Left lung (tissue), 4 donors: ENCODE measurements at regions not wholly inside any gene's neighbourhood (a gene's known extent, or its start where the extent isn't known, plus 50 kb on each side); places are given as distances from the start of the nearest gene placed in this dataset.

Experiments used
- ATAC-seq: fragments of 200-7000 bp; cut with Tn5 transposase; one replicate; pipeline ENCODE4 v1.9.1; 2020; ENCODE audit warnings: moderate library complexity
- DNase-seq, 4 donors: peaks; one replicate each; pipeline ENCODE4 v3.0.0-alpha.2; 2013 to 2020
- H3K27ac ChIP-seq, 2 donors: fragments of 200-600 bp; sonication (generic) in 1 of 2; one replicate each; pipeline versions ENCODE4 v1.5.0 to v1.8.0; 2020 to 2021
- H3K27me3 ChIP-seq, 2 donors: fragments of 200-600 bp; sonication (generic) in 1 of 2; one replicate each; pipeline versions ENCODE4 v1.5.0 to v1.8.0; 2020 to 2021
- H3K36me3 ChIP-seq, 2 donors: fragments of 200-600 bp; sonication (generic) in 1 of 2; one replicate each; pipeline versions ENCODE4 v1.5.0 to v1.8.0; 2020 to 2021
- H3K4me1 ChIP-seq, 2 donors: fragments of 200-600 bp; one replicate each; pipeline ENCODE4 v1.8.0; 2021
- H3K4me3 ChIP-seq, 2 donors: fragments of 200-600 bp; sonication (generic) in 1 of 2; one replicate each; pipeline versions ENCODE4 v1.5.0 to v1.8.0; 2020 to 2021; ENCODE audit warnings: mild to moderate bottlenecking in 1 of 2
- H3K9me3 ChIP-seq, 2 donors: fragments of 200-600 bp; sonication (generic) in 1 of 2; one replicate each; pipeline versions ENCODE4 v1.5.0 to v1.8.0; 2020 to 2021
- intact Hi-C, 2 donors: fragments of 100-400 bp; cut with DNase I; formaldehyde crosslinking; loops; one replicate each; pipeline versions ENCODE4 v1.11.2 to v1.14.2; 2022
- TF ChIP-seq, protein P1 (sequence below), 2 donors: fragments of 200-600 bp; sonication (generic) in 1 of 2; IDR thresholded peaks; one replicate each; pipeline versions ENCODE4 v1.5.0 to v1.8.0; 2021; ENCODE audit warnings: antibody characterized with exemption in 2 of 2
- donor health status: DM: no; HTN: yes; CAD: no.
- donor health status: DM: no; HTN: no; CAD: no.

DNA sequence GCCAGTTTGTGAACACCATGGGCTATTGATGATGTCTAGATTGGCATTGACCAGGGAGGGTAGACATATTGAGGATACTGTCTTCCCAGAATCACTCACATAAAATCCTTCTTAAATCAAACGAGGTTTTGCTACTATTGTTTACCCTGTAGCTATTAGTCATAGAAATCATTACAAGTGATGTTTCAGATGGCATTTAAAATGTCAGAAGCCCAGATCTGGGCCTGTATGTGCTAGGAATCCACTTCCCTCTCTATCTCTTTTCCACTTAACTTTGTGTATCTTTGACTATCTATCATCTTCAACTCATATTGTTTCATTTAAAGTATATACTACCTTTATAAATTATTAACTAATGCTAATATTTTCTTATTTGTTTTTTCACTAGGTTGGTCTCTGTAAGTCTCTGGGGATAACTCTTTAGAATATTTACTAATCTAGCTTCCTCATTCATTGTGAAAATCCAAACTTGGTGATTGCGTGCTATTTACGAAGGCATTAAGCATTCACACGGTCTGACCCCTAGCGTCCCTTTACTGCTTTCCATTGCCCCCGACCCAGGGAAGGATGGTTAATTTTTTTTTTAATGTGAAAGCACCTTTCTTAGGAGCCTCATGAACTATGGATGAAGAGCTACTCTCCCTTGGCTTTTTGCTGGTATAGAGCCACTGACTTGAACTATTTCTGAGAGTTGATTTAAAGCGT is 281.8 kb downstream of the GPATCH2 start:
- Histone ChIP-seq H3K36me3 (no peaks in the 10 kb centered on the region), H3K27me3 (no peaks in the 10 kb centered on the region), H3K9me3 (no peaks in the 10 kb centered on the region), H3K4me3 (no peak overlapping the region), H3K27ac (no peak overlapping the region), H3K4me1 (no peaks in the 10 kb centered on the region)
- DNase-seq (no peak), ATAC-seq (no peak)
- TF ChIP-seq, protein P1, sequence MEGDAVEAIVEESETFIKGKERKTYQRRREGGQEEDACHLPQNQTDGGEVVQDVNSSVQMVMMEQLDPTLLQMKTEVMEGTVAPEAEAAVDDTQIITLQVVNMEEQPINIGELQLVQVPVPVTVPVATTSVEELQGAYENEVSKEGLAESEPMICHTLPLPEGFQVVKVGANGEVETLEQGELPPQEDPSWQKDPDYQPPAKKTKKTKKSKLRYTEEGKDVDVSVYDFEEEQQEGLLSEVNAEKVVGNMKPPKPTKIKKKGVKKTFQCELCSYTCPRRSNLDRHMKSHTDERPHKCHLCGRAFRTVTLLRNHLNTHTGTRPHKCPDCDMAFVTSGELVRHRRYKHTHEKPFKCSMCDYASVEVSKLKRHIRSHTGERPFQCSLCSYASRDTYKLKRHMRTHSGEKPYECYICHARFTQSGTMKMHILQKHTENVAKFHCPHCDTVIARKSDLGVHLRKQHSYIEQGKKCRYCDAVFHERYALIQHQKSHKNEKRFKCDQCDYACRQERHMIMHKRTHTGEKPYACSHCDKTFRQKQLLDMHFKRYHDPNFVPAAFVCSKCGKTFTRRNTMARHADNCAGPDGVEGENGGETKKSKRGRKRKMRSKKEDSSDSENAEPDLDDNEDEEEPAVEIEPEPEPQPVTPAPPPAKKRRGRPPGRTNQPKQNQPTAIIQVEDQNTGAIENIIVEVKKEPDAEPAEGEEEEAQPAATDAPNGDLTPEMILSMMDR (IDR thresholded peaks at IDR 0.05) = no peak
- intact Hi-C loops = no loop called here

DNA sequence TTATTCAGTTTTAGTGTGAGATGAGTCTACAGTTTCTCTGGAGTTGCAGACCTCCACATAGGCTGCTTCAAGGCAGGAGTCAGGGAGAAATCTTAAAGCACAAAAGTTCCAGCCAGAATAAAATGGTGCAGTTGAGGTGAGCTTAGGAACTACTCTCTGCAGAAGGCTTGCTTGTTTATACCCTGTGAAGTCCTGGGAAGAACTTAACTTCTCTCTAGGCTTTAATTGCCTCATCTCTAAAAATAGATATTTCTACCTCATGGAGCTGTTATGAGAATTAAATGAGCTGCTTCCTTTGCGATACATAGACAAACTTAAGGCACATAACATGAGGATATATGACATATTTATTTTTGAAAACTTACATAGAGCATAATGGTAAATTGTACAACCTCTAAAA is 286.2 kb downstream of the GPATCH2 start:
- Histone ChIP-seq H3K36me3 (no peaks in the 10 kb centered on the region), H3K27me3 (no peaks in the 10 kb centered on the region), H3K9me3 (no peaks in the 10 kb centered on the region), H3K27ac (no peak overlapping the region), H3K4me1 (no peaks in the 10 kb centered on the region), H3K4me3 (no peak overlapping the region)
- TF ChIP-seq, protein P1 (IDR thresholded peaks at IDR 0.05) = no peak
- DNase-seq (no peak), ATAC-seq (no peak)
- intact Hi-C loops = no loop called here

DNA sequence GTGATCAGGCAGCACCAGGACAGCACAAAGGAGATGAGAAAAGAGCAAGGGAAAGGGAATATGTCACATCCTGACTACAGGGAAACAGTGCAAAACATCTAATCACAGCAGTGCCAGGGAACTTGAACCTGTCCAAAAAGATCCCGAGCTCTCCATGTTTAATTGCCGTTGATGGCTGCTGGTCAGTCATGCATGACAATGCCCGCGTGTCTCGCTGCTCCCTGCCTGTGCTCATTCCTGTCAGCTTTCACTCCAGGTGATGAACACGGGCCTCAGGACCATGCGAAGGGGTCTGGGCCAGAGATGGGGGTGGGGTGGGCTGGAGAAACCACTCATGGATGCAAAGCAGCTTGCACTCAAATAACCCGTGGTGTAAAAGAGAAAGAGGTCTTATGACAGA is 287.0 kb downstream of the GPATCH2 start:
- Histone ChIP-seq H3K27me3 (no peaks in the 10 kb centered on the region), H3K9me3 (no peaks in the 10 kb centered on the region), H3K4me1 (no peaks in the 10 kb centered on the region), H3K4me3 (no peak overlapping the region), H3K36me3 (no peaks in the 10 kb centered on the region), H3K27ac (no peak overlapping the region)
- ATAC-seq (no peak), DNase-seq (no peak)
- intact Hi-C loops = no loop called here
- TF ChIP-seq, protein P1 (IDR thresholded peaks at IDR 0.05) = no peak

DNA sequence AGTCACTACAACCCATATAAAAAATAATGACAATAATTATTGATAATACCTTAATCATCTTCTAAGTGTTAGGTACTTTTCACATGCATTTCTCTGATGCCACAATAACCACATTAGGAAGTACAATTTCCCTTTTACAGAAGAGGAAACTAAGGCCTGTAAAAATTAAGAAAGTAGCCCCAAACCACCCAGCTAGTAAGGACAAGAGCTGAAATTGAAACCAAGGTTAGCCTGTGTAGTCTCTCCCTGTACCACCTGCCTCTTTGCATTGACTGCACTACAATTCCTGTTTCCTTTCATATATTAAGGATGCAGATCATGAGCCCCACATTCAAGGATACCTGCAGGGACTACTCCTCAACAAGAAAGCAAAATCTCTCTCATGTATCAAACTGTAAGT is 288.8 kb downstream of the GPATCH2 start:
- no peaks in the 10 kb centered on the region for H3K27me3 ChIP-seq
- ATAC-seq (no peak), DNase-seq (no peak)
- intact Hi-C loops = no loop called here
- no peaks in the 10 kb centered on the region for H3K36me3 ChIP-seq
- TF ChIP-seq, protein P1 (IDR thresholded peaks at IDR 0.05) = no peak
- H3K4me3 ChIP-seq = no peak overlapping the region
- H3K27ac ChIP-seq = no peak overlapping the region
- H3K4me1 ChIP-seq = no peaks in the 10 kb centered on the region
- no peaks in the 10 kb centered on the region for H3K9me3 ChIP-seq

DNA sequence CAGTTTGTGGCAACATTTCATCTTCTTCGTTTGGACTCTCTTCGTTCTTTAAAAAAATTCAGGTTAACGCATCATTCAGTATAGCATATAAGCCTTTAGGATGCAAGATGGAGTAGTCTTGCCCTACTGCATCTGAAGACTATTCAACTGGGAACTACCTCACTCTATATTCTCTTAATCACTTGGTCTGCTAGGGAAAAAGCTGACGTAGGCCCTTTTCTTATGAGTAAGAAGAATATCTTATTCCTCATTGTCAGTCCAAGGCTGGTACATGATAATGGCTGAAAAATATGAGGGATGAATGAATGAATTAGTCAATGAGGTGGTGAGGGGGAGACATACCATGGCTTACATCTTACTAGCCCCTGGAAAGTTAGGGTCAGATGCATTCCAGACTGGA is 294.2 kb downstream of the GPATCH2 start:
- no peaks in the 10 kb centered on the region for H3K9me3 ChIP-seq
- no peak overlapping the region for H3K4me3 ChIP-seq
- H3K4me1 ChIP-seq = no peaks in the 10 kb centered on the region
- no peaks in the 10 kb centered on the region for H3K36me3 ChIP-seq
- no peak overlapping the region for H3K27ac ChIP-seq
- DNase-seq (no peak), ATAC-seq (no peak)
- H3K27me3 ChIP-seq = no peaks in the 10 kb centered on the region
- intact Hi-C loops = no loop called here
- TF ChIP-seq, protein P1 (IDR thresholded peaks at IDR 0.05) = no peak
